GM12801 (cell line): ENCODE measurements at regions not wholly inside any gene's neighbourhood (a gene's known extent, or its start where the extent isn't known, plus 50 kb on each side); places are given as distances from the start of the nearest gene placed in this dataset.

Experiments
- CTCF ChIP-seq: IDR thresholded peaks from one replicate; pipeline ENCODE4 v1.5.1; 2011; ENCODE audit warnings: control low read depth; ENCODE audit not compliant: insufficient read length; ENCODE audit errors: extremely low read depth

GRCh38 chr6:85706272-85706671 is 63.6 kb upstream of the SYNCRIP start:
- TF ChIP-seq CTCF: no peak

GRCh38 chr6:85705220-85705619 is 62.5 kb upstream of the SYNCRIP start:
- TF ChIP-seq CTCF: no peak

GRCh38 chr6:85703406-85703805 is 60.7 kb upstream of the SYNCRIP start:
- TF ChIP-seq CTCF: no peak
